Testis (tissue), 2 donors: ENCODE measurements at regions not wholly inside any gene's neighbourhood (a gene's known extent, or its start where the extent isn't known, plus 50 kb on each side); places are given as distances from the start of the nearest gene placed in this dataset.

Experiments used
- DNase-seq: peaks from one replicate; pipeline ENCODE4 v3.0.0-alpha.2; 2019
- H3K27ac ChIP-seq, 2 donors: fragments of 200-600 bp; sonication (generic); one replicate each; pipeline ENCODE4 v1.5.1; 2019
- H3K27me3 ChIP-seq: fragments of 200-600 bp; sonication (generic); one replicate; pipeline ENCODE4 v1.5.1; 2019
- H3K36me3 ChIP-seq: fragments of 200-600 bp; sonication (generic); one replicate; pipeline ENCODE4 v1.5.1; 2017; ENCODE audit warnings: low read depth; ENCODE audit errors: missing control alignments
- H3K4me1 ChIP-seq: fragments of 200-600 bp; sonication (generic); one replicate; pipeline ENCODE4 v1.5.1; 2019
- H3K4me3 ChIP-seq, 2 donors: fragments of 200-600 bp; sonication (generic); one replicate each; pipeline ENCODE4 v1.5.1; 2017 to 2019
- H3K9me3 ChIP-seq: fragments of 200-600 bp; sonication (generic); one replicate; pipeline ENCODE4 v1.5.1; 2017
- CTCF ChIP-seq, 3 experiments: fragments of 450-650 bp in 2 of 3; fragments of 200-600 bp in 1 of 3; sonication (generic) in 1 of 3; IDR thresholded peaks; one replicate each; pipeline ENCODE4 v1.5.1; 2016 to 2019; ENCODE audit warnings: antibody characterized with exemption in 3 of 3, mild to moderate bottlenecking in 2 of 3, moderate library complexity in 1 of 3
- POLR2A ChIP-seq: fragments of 450-650 bp; IDR thresholded peaks from one replicate; pipeline ENCODE4 v1.6.1; 2017; ENCODE audit warnings: antibody characterized with exemption, mild to moderate bottlenecking, moderate library complexity
- WGBS, 2 donors: methylation state at CpG; one replicate each; pipeline ENCODE4 v1.1.5; 2018; 5-methylcytosine and 5-hydroxymethylcytosine counted together
- intact Hi-C: fragments of 100-400 bp; cut with DNase I; formaldehyde crosslinking; loops from one replicate; pipeline ENCODE4 v1.15.1; 2023; ENCODE audit warnings: low total_unique reads

- H3K36me3 ChIP-seq: no peaks in the 10 kb centered on the region
- no peaks in the 10 kb centered on the region for H3K27me3 ChIP-seq
- no peak overlapping the region for H3K27ac ChIP-seq
- TF ChIP-seq POLR2A: no peak
- no peak for TF ChIP-seq CTCF (IDR thresholded peaks at IDR 0.05)
- no peak overlapping the region for H3K4me3 ChIP-seq
- no peak for DNase-seq
- H3K9me3 ChIP-seq: no peaks in the 10 kb centered on the region
- intact Hi-C loops: no loop called here
- no peaks in the 10 kb centered on the region for H3K4me1 ChIP-seq
- 85 to 91% methylated on average over 4 of the region's 4 CpGs for WGBS, 2 donors
Measured at GRCh38 chr17:71878998-71879397, 241.8 kb upstream of the SOX9 start.

- intact Hi-C loops: no loop called here
- H3K27me3 ChIP-seq: no peaks in the 10 kb centered on the region
- TF ChIP-seq POLR2A (no peak), CTCF (IDR thresholded peaks at IDR 0.05) (no peak)
- WGBS, 2 donors: 58 to 64% methylated on average over 3 of the region's 3 CpGs
- no peaks in the 10 kb centered on the region for H3K36me3 ChIP-seq
- no peak for DNase-seq
- H3K4me1 ChIP-seq: no peaks in the 10 kb centered on the region
- H3K27ac ChIP-seq: no peak overlapping the region
- H3K9me3 ChIP-seq: no peaks in the 10 kb centered on the region
- no peak overlapping the region for H3K4me3 ChIP-seq
Measured at GRCh38 chr17:71881041-71881440, 239.8 kb upstream of the SOX9 start.

- TF ChIP-seq CTCF (IDR thresholded peaks at IDR 0.05) (no peak), POLR2A (no peak)
- Histone ChIP-seq H3K27me3 (no peaks in the 10 kb centered on the region), H3K27ac (no peak overlapping the region), H3K4me3 (no peak overlapping the region), H3K9me3 (no peaks in the 10 kb centered on the region), H3K36me3 (no peaks in the 10 kb centered on the region), H3K4me1 (no peaks in the 10 kb centered on the region)
- intact Hi-C loops: no loop called here
- WGBS, 2 donors: 85 to 92% methylated on average over 2 of the region's 2 CpGs
- no peak for DNase-seq
Measured at GRCh38 chr17:71881581-71881980, 239.2 kb upstream of the SOX9 start.

- no peak overlapping the region for H3K4me3 ChIP-seq
- no peak for DNase-seq
- no peaks in the 10 kb centered on the region for H3K4me1 ChIP-seq
- H3K9me3 ChIP-seq: no peaks in the 10 kb centered on the region
- intact Hi-C loops: no loop called here
- no peak overlapping the region for H3K27ac ChIP-seq
- TF ChIP-seq CTCF (IDR thresholded peaks at IDR 0.05) (no peak), POLR2A (no peak)
- H3K27me3 ChIP-seq: no peaks in the 10 kb centered on the region
- 81 to 93% methylated on average over 2 of the region's 2 CpGs for WGBS, 2 donors
- H3K36me3 ChIP-seq: no peaks in the 10 kb centered on the region
Measured at GRCh38 chr17:71883258-71883657, 237.6 kb upstream of the SOX9 start.

GRCh38 chr17:71883845-71884244, 237.0 kb upstream of the SOX9 start:
- WGBS, 2 donors: 86 to 89% methylated on average over 3 of the region's 3 CpGs
- intact Hi-C loops: no loop called here
- Histone ChIP-seq H3K9me3 (no peaks in the 10 kb centered on the region), H3K27ac (no peak overlapping the region), H3K36me3 (no peaks in the 10 kb centered on the region), H3K27me3 (no peaks in the 10 kb centered on the region), H3K4me1 (no peaks in the 10 kb centered on the region), H3K4me3 (no peak overlapping the region)
- no peak for DNase-seq
- TF ChIP-seq CTCF (IDR thresholded peaks at IDR 0.05) (no peak), POLR2A (no peak)
